NCI-H2081 (cell line): ENCODE measurements at regions not wholly inside any gene's neighbourhood (a gene's known extent, or its start where the extent isn't known, plus 50 kb on each side); places are given as distances from the start of the nearest gene placed in this dataset.

Source experiments
- DNase-seq, 2 experiments: peaks; one replicate each; lab custom pipeline; 2025; lab: John Stamatoyannopoulos, UW

GRCh38 chr4:117691572-117692351 lies 342.5 kb upstream of the NDST3 start:
- no peak for DNase-seq

GRCh38 chr4:117692538-117692937 lies 341.7 kb upstream of the NDST3 start:
- DNase-seq: no peak

- no peak for DNase-seq
These were observed 334.7 kb upstream of the NDST3 start for GRCh38 chr4:117699595-117699994.

- no peak for DNase-seq
These were observed 334.0 kb upstream of the NDST3 start for GRCh38 chr4:117700111-117700892.

- no peak for DNase-seq
These were observed 331.9 kb upstream of the NDST3 start for GRCh38 chr4:117702353-117702752.

GRCh38 chr4:117704721-117705120 lies 329.6 kb upstream of the NDST3 start:
- no peak for DNase-seq

- no peak for DNase-seq
These were observed 293.6 kb upstream of the NDST3 start for GRCh38 chr4:117740736-117741135.

- DNase-seq: peak in 1 of 2 experiments; percentile 5
These were observed 288.9 kb upstream of the NDST3 start for GRCh38 chr4:117745379-117745778.

GRCh38 chr4:117755438-117755837 lies 278.8 kb upstream of the NDST3 start:
- DNase-seq: no peak

GRCh38 chr4:117768610-117769009 lies 265.7 kb upstream of the NDST3 start:
- no peak for DNase-seq

- DNase-seq: no peak
These were observed 263.8 kb upstream of the NDST3 start for GRCh38 chr4:117770269-117771102.

- DNase-seq: no peak
These were observed 262.5 kb upstream of the NDST3 start for GRCh38 chr4:117771647-117772337.

GRCh38 chr4:117773064-117773936 lies 261.0 kb upstream of the NDST3 start:
- no peak for DNase-seq

GRCh38 chr4:117777721-117778120 lies 256.6 kb upstream of the NDST3 start:
- no peak for DNase-seq

GRCh38 chr4:117783716-117784115 lies 250.6 kb upstream of the NDST3 start:
- no peak for DNase-seq

- DNase-seq: no peak
These were observed 250.0 kb upstream of the NDST3 start for GRCh38 chr4:117784266-117784665.

GRCh38 chr4:117786566-117786965 lies 247.7 kb upstream of the NDST3 start:
- DNase-seq: no peak

GRCh38 chr4:117793845-117794480 lies 240.3 kb upstream of the NDST3 start:
- no peak for DNase-seq

- DNase-seq: peak; percentile 44 to 84
These were observed 237.6 kb upstream of the NDST3 start for GRCh38 chr4:117796677-117797076.

GRCh38 chr4:117800636-117801035 lies 233.7 kb upstream of the NDST3 start:
- DNase-seq: no peak
